ENCODE measurements at regions not wholly inside any gene's neighbourhood (a gene's known extent, or its start where the extent isn't known, plus 50 kb on each side); places are given as distances from the start of the nearest gene placed in this dataset.
"Not testable (repeated sequence)": the region's sequence is repeated elsewhere in the genome, so short reads cannot be mapped to it uniquely, and the experiment has no call there.

- TF ChIP-seq CTCF (IDR thresholded peaks at IDR 0.05; ENCODE audit: extremely low read depth, insufficient read depth, missing control alignments) = no peak
- no peak for DNase-seq (ENCODE audit: low spot score)
- in situ Hi-C loops (cut with MboI; ENCODE audit: low pct_unique_long_range_greater_than_20kb, low sequenced_read_pairs, unreplicated experiment) = no loop called here
Measured at GRCh38 chr3:154932633-154933032, 147.5 kb upstream of the MME start.

GRCh38 chr3:154931484-154931883, 148.6 kb upstream of the MME start:
- no peak for TF ChIP-seq CTCF (IDR thresholded peaks at IDR 0.05; ENCODE audit: extremely low read depth, insufficient read depth, missing control alignments)
- no peak for DNase-seq (ENCODE audit: low spot score)
- in situ Hi-C loops (cut with MboI; ENCODE audit: low pct_unique_long_range_greater_than_20kb, low sequenced_read_pairs, unreplicated experiment) = no loop called here

- no peak for DNase-seq (ENCODE audit: low spot score)
- TF ChIP-seq CTCF (IDR thresholded peaks at IDR 0.05; ENCODE audit: extremely low read depth, insufficient read depth, missing control alignments) = no peak
- in situ Hi-C loops (cut with MboI; ENCODE audit: low pct_unique_long_range_greater_than_20kb, low sequenced_read_pairs, unreplicated experiment) = no loop called here
Measured at GRCh38 chr3:154926721-154927120, 153.4 kb upstream of the MME start.

- no peak for DNase-seq (ENCODE audit: low spot score)
- TF ChIP-seq CTCF (IDR thresholded peaks at IDR 0.05; ENCODE audit: extremely low read depth, insufficient read depth, missing control alignments) = no peak
- in situ Hi-C loops (cut with MboI; ENCODE audit: low pct_unique_long_range_greater_than_20kb, low sequenced_read_pairs, unreplicated experiment) = no loop called here
Measured at GRCh38 chr3:154921351-154921750, 158.8 kb upstream of the MME start.

- TF ChIP-seq CTCF (IDR thresholded peaks at IDR 0.05; ENCODE audit: extremely low read depth, insufficient read depth, missing control alignments) = no peak
- DNase-seq (ENCODE audit: low spot score) = no peak
- in situ Hi-C loops (cut with MboI; ENCODE audit: low pct_unique_long_range_greater_than_20kb, low sequenced_read_pairs, unreplicated experiment) = no loop called here
Measured at GRCh38 chr3:154919226-154919625, 160.9 kb upstream of the MME start.

GRCh38 chr3:154904328-154904727, 175.8 kb upstream of the MME start:
- DNase-seq (ENCODE audit: low spot score) = no peak
- in situ Hi-C loops (cut with MboI; ENCODE audit: low pct_unique_long_range_greater_than_20kb, low sequenced_read_pairs, unreplicated experiment) = no loop called here
- TF ChIP-seq CTCF (IDR thresholded peaks at IDR 0.05; ENCODE audit: extremely low read depth, insufficient read depth, missing control alignments) = peak; percentile 20

- not testable (repeated sequence) for DNase-seq (ENCODE audit: low spot score)
Measured at GRCh38 chr3:154902495-154902894, 177.6 kb upstream of the MME start.

More at GRCh38 chr3:154902495-154902894, 177.6 kb upstream of the MME start:
- in situ Hi-C loops (cut with MboI; ENCODE audit: low pct_unique_long_range_greater_than_20kb, low sequenced_read_pairs, unreplicated experiment) = not testable (repeated sequence)
